ENCODE measurements at regions not wholly inside any gene's neighbourhood (a gene's known extent, or its start where the extent isn't known, plus 50 kb on each side); places are given as distances from the start of the nearest gene placed in this dataset.
A peak's percentile ranks its signal among the peaks of the same experiment; 100 is the strongest.

- DNase-seq (ENCODE audit: low spot score), result no peak
Observed at GRCh38 chr14:58846682-58847465, 209.1 kb downstream of the DACT1 start.

- no peak for DNase-seq (ENCODE audit: low spot score)
Observed at GRCh38 chr14:58848365-58848764, 210.6 kb downstream of the DACT1 start.

- DNase-seq (ENCODE audit: low spot score), result no peak
Observed at GRCh38 chr14:58849601-58850000, 211.8 kb downstream of the DACT1 start.

- DNase-seq (ENCODE audit: low spot score), result no peak
Observed at GRCh38 chr14:58850011-58850410, 212.2 kb downstream of the DACT1 start.

GRCh38 chr14:58861586-58861985 lies 223.8 kb downstream of the DACT1 start:
- no peak for DNase-seq (ENCODE audit: low spot score)

- DNase-seq (ENCODE audit: low spot score), result no peak
Observed at GRCh38 chr14:58862416-58863160, 224.8 kb downstream of the DACT1 start.

GRCh38 chr14:58863661-58864345 lies 226.0 kb downstream of the DACT1 start:
- no peak for DNase-seq (ENCODE audit: low spot score)

GRCh38 chr14:58864751-58865513 lies 227.2 kb downstream of the DACT1 start:
- no peak for DNase-seq (ENCODE audit: low spot score)

GRCh38 chr14:58865514-58866281 lies 227.9 kb downstream of the DACT1 start:
- no peak for DNase-seq (ENCODE audit: low spot score)

GRCh38 chr14:58866391-58866790 lies 228.6 kb downstream of the DACT1 start:
- no peak for DNase-seq (ENCODE audit: low spot score)

GRCh38 chr14:58870961-58871360 lies 233.2 kb downstream of the DACT1 start:
- no peak for DNase-seq (ENCODE audit: low spot score)

- DNase-seq (ENCODE audit: low spot score), result no peak
Observed at GRCh38 chr14:58871573-58871972, 233.8 kb downstream of the DACT1 start.

GRCh38 chr14:58872061-58872460 lies 234.3 kb downstream of the DACT1 start:
- no peak for DNase-seq (ENCODE audit: low spot score)

GRCh38 chr14:58873228-58873953 lies 235.6 kb downstream of the DACT1 start:
- DNase-seq (ENCODE audit: low spot score), result no peak

- DNase-seq (ENCODE audit: low spot score), result no peak
Observed at GRCh38 chr14:58875613-58876012, 237.9 kb downstream of the DACT1 start.

- DNase-seq (ENCODE audit: low spot score), result no peak
Observed at GRCh38 chr14:58876608-58877007, 238.8 kb downstream of the DACT1 start.

GRCh38 chr14:58878439-58879139 lies 240.8 kb downstream of the DACT1 start:
- no peak for DNase-seq (ENCODE audit: low spot score)

- no peak for DNase-seq (ENCODE audit: low spot score)
Observed at GRCh38 chr14:58881433-58881832, 243.7 kb downstream of the DACT1 start.

GRCh38 chr14:58882577-58883018 lies 244.8 kb downstream of the DACT1 start:
- no peak for DNase-seq (ENCODE audit: low spot score)

- peak; percentile 49 for DNase-seq (ENCODE audit: low spot score)
Observed at GRCh38 chr14:58884442-58884841, 246.7 kb downstream of the DACT1 start.
